NOMO-1 (cell line): ENCODE measurements at regions not wholly inside any gene's neighbourhood (a gene's known extent, or its start where the extent isn't known, plus 50 kb on each side); places are given as distances from the start of the nearest gene placed in this dataset.
A peak's percentile ranks its signal among the peaks of the same experiment; 100 is the strongest.

ENCODE experiments used
- DNase-seq, 2 experiments: peaks; one replicate each; lab custom pipeline; 2025; ENCODE audit not compliant: unreplicated experiment in 2 of 2; lab: John Stamatoyannopoulos, UW

DNA sequence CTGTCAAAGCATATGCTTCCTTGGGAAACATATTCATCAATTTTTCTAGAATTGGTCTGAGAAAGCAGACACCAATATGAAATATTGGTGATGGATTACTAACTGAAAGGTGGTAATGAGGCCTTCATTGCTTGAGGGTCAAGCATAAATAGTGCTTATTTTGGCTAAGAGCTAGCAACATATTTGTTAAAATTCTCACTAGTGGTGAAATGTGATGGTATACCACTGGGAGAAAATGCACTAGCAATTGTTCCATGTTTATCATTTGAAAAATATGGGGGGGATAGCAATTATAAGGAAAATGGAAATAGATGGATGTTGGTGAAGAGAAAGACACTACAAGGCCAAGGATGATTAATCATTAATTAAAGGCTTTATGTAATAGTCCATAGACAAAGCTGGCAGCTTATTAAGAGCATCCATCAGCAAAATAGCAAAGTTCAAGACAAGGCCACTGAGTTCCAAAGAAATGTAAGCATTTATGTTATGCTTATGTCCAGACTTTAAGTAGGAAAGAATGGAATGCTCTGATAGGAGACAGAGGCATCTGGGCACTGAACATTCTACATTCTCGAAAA, 253.7 kb upstream of the PRDM9 start:
- DNase-seq = no peak

DNA sequence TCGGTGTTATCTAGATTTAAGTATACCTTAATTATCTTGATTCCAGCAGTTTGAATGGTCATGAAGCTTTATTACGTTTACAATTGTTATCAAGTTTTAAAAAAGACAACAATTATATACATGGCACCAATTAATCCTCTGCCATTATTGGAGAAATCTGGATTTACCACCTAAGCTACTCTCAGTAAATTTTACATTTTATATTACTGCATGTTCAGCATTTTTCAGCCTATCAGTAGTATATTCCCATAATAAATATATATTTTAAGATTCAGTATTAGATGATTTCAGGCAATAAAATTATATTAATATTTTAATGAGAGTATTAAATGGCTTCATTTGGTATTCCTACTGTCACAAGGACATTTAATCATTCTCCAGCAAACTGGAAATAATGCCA, 264.5 kb upstream of the PRDM9 start:
- DNase-seq = no peak

DNA sequence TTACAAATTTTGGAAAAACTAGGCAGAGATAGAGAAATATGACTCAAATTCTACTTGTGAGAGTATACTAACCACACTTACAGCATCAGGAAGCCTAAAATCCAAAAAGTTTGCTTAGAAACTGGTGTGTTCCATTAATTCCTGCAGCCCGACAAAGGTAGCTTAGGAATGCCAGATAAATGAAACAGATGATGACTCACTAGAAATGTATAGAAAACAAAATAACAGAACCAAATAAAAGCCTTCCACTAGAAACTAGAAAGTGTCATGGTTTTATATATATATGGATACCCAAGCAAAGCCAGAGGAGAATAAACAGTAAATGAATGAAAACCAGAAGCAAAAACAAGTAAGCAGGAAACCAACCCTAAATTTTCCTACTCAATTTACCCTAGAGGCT, 272.2 kb upstream of the PRDM9 start:
- no peak for DNase-seq

DNA sequence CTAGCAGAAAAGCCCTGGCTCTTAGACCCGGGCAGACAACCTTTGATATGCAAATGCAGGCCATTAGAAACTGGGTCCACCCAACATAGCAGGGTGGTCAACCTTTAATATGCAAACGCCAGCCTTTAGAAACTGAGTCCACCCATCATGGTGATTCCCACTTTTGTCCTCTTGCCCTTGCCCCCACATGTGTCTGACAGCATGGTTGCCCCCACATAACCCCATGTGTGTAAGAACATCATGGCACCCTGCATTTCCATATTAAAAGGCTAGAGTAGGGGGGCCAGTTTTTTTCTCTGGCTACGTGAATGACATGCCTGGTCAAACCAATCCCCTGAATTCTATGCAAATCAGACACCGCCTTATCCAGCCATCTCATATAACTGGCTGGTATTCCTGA, 273.2 kb upstream of the PRDM9 start:
- DNase-seq = no peak

DNA sequence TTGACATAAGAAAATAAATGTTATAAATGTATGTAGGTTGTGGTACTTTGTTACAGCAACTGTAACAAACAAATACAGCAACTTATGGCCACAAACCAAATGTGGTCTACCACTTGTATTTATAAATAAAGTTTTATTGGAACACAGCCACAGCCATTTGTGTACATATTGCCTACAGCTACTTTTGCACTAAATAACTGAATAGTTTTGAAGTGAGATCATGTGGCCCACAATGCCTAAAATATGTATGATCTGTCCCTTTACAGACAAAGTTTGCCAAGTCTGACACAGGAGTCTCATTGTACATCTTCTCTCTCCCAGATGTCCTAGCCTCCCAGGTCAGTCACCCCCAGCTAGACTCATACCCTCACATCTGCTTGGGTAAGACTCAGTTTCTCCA, 283.6 kb upstream of the PRDM9 start:
- DNase-seq = no peak

DNA sequence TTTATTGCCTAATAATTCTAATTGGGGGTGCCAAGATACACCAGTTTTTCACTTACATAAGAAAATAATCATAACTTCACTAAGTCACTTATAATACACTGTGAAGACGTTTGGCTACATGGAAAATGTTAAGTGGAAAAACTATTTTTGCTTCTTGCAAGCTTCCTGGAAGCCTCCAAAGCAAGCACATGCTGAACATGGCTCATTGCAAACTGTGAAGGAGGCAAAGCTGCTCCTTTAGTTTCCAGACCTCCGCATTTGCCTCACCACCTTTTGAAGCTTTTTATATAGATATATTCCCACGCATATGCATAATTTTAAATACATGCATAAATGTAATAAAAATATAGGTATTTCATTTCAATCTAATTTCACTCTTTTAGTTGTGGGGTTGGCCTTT, 285.6 kb upstream of the PRDM9 start:
- DNase-seq = no peak

DNA sequence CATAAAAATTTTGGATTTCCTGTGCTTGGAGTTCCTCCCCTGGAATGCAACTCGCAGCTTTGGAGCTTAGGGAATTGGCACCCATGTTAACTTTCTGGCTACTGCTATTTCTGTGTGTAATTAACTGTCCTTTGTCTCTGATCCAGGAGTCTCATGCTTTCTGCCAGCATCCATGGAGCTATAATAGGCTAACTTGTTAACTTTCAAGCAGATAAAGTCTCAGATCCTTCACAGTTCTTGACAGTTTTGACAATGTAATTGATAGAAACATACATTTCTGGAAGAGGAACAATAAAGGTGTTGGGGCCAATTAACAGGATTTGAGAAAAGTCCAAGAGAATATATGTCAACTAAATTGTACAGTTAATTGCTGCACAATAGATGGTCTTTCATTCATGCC, 290.2 kb upstream of the PRDM9 start:
- no peak for DNase-seq

DNA sequence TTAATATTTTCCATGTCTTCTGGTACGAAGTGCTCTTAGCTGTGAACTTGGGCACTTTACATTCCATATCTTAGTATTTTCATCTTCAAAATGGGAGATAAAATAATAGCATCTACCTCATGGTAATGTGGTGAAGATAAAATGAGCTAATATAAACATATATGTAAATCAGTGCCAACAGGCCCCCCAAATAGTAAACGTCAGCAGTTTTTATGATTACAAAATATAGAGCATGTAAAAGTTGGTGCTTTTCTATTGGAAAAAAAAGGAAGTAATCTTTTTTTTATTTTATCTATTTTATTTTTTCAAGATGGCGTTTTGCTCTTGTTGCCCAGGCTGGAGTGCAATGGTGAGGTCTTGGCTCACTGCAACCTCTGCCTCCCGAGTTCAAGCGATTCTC, 291.1 kb upstream of the PRDM9 start:
- no peak for DNase-seq

DNA sequence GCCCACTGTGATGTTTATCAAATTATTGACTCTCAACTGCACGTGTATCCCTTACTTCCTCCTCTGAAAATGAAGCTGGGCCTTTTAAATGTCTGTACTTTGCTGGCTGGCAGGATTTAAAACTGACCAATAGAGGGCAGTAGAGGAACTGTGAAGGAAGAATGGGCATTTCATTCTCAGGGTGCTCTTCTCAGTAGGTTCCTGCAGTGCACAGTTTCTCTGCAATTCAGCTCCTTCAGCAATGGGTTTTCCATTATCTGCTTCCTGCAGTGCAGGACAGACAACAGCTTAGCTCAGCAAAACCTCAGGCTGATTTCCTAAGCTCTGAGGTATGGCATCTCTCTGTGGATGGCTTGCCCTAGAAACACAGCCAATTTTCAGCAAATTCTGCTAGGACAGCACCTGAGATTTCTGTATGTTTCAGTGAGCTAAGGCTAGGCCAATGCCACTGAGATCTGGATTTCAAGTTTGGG, 298.4 kb upstream of the PRDM9 start:
- peak; percentile 66 to 89 for DNase-seq

DNA sequence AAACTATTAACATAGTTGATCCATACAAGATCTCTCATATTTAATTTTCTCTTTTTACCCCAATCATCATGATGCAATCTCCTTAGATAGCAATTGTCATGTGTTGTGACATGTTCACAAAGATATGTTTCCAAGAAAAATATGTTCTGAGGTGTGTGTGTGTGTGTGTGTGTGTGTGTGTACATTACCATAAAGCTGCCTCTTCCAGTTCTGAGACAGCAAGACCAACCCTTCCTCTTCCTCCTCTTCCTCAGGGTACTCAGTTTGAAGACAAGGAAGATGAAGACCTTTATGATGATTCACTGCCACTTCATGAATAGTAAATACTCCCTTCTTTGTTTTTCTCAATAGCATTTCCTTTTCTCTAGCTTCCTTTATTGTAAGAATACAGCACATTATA, 303.3 kb upstream of the PRDM9 start:
- no peak for DNase-seq

DNA sequence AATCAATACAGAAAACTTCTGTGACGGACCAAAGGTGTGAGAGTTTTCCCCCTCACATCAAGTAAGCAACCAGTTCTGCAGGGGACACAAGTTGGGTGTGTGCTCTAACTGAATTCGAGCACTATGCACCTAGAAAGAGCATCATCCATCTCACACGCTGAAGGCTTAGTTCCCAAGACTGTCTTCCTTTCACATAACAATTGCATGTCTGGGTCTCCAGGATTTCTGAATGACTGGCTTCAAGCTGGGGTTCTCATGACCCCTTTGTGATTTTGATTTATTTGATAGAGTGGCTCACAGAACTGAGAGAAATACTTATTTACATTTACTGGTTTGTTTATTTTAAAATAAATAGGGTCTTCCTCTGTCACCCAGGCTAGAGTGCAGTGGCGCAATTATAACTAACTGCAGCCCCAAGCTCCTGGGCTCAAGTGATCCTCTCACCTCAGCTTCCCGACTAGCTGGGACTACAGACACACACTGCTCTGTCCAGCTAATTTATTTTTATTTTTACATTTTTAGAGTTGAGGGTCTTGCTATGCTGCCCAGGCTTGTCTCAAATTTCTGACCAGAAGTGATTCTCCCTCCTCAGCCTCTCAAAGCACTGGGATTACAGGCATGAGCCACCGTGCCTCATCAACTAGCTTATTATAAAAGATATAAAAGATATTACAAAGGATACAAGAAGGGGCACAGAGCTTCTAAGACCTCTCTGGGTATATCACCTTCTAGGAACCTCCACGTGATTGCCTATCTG, 316.7 kb upstream of the CDH12 start:
- DNase-seq = no peak

DNA sequence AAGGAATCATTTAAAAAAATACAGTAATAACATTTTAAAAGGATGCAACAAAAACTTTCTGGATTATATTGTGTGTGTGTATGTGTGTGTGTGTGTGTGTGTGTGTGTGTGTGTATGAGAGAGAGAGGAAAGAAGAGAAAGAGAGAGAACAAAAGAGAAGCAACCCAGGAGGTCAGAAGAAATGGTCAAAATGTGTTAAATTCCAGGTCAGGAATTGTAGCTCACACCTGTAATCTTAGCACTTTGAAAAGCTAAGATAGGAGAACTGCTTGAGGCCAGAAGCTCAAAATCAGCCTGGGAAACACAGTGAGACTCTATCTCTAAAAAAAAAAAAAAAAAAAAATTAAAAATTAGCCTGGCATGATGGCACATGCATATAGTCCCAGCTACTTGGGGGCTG, 311.8 kb upstream of the CDH12 start:
- no peak for DNase-seq

DNA sequence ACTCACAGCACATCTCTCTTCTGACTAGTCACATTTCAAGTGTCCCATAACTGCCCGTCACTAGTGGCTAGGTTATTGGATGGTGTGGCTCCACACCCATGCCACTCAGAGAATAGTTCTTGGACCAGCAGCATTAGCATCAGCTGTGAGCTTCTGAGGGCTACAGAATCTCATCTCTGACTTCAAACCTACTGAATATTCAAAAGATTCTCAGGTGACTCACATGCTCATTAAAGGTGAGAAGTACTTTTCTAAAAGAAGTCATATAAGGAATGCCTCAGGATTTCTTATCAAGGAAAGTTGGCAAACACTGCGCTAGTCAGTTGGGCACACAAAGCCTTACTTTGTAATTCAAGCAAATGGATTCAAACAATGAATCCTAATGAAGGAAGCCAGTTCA, 305.0 kb upstream of the CDH12 start:
- no peak for DNase-seq

DNA sequence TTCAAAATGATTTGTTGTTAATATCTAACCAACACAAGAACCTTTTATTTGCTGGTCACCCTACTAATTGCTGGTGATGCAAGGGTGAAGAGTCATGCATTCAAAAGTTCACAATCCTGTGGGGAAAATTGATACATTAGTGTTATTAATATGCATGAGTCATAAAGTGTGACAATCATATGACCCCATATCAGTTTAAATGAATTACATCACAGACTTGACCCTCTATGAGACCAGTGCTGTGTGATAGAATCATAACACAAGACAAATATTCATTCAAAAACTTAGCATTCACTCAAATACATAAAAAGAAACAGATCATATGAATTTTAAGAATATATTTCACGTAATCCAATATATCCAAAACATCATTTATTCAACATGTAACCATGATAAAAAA, 304.6 kb upstream of the CDH12 start:
- no peak for DNase-seq

DNA sequence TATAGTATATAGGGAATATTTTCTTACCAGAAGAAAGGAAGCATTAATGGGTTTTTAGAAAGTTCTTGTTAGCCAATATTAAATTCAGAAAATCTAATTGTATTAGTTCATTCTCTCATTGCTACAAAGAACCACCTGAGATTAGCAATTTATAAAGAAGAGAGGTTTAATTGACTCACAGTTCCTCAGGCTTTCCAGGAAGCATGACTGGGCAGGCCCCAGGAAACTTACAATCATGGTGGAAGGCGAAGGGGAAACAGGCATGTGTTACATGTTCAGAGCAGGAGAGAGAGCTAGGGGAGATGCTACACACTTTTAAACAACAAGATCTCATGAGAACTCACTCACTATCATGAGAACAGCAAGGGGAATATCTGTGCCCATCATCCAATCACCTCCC, 304.0 kb upstream of the CDH12 start:
- no peak for DNase-seq

DNA sequence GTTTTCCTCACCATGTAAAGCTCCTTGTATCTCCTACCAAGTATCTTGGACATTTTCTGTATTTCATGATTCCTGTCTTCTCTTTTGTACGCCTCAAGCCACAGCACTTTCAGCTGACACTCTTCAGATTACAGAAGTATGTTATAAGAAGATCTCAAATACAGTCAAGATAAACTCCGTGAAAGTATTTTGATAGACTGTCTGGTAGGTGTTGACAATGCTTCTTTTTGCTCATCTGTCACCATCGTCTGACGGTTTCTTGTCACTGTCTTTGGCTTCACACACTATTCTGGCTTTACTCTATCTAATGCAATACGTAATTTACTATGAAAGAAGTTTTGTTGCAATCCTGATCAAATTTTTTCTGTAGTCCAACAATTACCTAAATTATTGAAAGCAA, 294.5 kb upstream of the CDH12 start:
- DNase-seq = no peak

DNA sequence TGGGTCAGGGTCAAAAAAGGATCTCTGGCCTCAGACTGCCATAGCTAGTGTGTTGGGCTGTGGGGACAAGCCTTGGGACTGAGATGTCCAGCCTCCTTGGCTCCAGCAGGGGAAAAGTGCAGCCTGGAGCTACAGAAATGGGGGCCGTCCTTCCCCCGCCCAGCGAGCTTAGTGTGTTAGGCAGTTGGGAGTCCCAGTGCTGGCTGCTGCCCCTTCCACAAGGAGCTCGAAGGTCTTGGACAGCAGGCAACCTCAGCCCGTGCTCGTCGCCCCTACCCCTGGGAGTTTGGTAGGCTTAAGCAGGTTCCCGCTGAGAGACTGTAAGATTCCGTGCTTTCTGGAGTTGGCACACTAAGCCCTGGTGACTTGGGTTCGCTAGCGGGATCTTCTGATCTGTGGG, 293.0 kb upstream of the CDH12 start:
- DNase-seq = no peak

DNA sequence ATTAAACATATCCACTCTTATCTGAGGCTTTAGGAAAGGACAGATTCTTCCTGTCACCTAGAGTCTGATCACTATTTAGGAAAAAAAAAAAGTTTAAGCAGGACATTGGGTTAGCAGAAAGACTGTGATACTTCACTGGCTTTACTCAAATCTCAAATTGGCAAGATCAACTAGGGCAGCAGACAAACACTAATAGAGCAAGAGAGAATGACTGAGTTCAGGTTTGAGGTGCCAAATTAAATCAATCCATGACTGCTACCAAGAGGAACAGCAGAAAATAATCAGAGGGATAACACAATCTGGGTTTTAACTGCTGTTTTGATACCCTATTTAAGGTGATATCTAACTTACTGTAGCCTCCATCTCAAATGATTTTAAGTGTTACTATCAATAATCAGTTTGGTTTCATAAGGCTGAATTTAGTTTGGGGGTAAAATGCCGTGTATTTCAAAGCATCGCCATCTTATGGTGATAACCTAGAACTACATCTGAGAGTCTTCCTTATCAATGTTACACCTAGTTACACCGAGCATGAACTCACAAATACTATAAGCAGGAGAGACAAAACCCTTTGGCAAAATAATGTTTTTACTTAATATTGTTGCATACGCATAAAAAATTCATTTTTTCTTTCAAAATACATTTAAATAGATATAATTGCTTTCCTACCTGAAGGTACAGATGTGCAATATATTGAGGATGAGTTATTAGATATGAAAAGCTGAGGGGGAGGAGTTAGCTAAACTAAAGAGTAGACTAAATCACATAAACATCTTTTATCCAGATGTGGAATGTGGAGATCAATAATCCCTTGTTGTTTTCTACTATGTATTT, 286.4 kb upstream of the CDH12 start:
- DNase-seq = peak in 1 of 2 experiments; percentile 29

DNA sequence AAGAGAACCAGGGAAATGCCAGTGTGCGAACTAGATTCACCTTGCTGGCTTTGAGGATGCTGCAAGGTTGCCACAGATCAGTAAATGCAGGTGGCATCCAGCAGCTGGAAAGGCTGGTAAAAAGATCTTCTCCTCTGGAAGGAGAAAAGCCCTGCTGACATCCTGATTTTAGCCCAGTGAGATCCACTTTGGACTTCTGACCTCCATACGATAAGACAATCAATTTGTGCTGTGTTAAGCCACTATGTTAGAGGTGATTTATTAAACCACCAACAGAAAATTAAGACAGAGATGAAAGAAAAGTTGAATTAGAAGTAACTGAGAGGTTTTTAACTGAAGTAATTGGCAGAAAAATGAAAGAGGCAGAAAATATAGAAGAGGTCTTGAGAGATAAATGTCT, 283.8 kb upstream of the CDH12 start:
- no peak for DNase-seq

DNA sequence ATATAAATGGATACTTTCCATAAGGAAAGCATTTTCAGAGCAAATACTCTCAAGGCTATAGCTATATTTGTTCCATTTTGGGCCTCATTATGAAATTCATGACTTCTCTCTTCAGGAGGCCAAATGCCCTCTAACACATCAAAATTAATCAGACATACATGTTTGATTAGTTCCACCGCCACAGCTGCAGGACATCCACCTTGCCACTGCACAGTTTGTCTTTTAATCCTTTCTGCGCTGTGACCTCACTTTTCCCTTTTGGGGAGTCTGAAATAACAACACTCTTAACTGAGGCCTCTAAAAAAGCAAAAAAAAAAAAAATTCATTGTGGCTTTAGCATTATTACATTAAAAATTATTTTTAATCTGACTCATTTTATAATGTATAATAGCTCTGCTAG, 279.1 kb upstream of the CDH12 start:
- DNase-seq = no peak

DNA sequence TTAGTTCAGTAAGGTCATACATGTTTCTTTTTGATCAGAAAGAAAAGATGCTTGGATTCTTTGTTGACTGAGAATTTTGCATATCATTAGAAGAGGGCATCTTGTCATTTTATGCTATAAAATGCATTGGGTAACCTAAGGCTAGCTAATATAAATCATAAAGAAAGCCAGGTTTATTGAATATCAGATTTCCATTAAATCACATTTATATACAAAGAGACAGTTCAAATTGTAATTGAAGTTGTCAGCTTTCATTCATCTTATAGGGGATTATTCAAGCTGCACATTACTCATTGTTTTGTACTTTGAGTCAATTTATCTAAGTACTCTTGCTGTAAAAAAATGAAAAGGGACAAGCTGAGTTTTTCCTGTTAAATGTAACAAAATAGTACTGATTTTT, 259.1 kb upstream of the CDH12 start:
- DNase-seq = no peak

DNA sequence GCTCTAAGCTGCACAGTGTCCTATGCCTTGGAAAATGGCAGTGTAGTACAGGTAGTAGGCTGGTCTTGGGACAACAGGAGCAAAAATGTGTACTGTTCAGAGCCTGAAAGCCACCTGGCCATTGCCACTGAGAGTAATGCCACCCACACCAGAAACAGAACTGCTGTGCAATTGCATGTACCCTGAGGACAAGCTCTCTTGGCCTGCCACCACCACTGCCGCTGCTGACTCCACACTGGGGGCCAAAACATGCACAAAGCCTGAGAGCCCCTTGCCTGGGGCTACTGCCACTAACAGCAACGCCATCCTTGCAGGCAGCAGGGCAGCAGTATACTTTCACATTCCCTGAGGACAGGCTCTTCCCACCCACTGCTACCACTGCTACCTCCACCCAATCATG, 251.9 kb upstream of the CDH12 start:
- no peak for DNase-seq
